A549 (cell line): ENCODE measurements at regions not wholly inside any gene's neighbourhood (a gene's known extent, or its start where the extent isn't known, plus 50 kb on each side); places are given as distances from the start of the nearest gene placed in this dataset.

ENCODE experiments used
- ATAC-seq, 2 experiments: fragments of 200-7000 bp in 1 of 2; fragments of >200 bp in 1 of 2; cut with Nextera tagmentation in 1 of 2; cut with Tn5 transposase in 1 of 2; 3 replicates each; pipeline versions ENCODE4 v1.8.0 to v1.9.1; 2018 to 2020; ENCODE audit warnings: mild to moderate bottlenecking in 1 of 2, moderate library complexity in 1 of 2
- CTCF ChIA-PET: fragments of 300-600 bp; sonication (Branson Sonifier 250); formaldehyde crosslinking; extraction: SDS; loops from one replicate; lab custom pipeline; 2021; ENCODE audit warnings: antibody characterized with exemption, inconsistent platforms; lab: Yijun Ruan, JAX
- POLR2A ChIA-PET: fragments of 350-600 bp; formaldehyde crosslinking; extraction: SDS; loops from one replicate; lab custom pipeline; 2021; ENCODE audit warnings: antibody characterized with exemption, inconsistent platforms; lab: Yijun Ruan, JAX
- DNase-seq, 2 experiments: peaks; one replicate each; pipeline versions ENCODE4 v3.0.0 to v3.0.0-alpha.2; 2011 to 2016; ENCODE audit warnings: low read depth in 1 of 2, low spot score in 1 of 2
- FAIRE-seq: peaks from 2 replicates; lab custom pipeline; 2011; peaks lifted over from hg19 to GRCh38; lab: Jason Lieb, UNC
- H3K27ac ChIP-seq, 2 experiments: fragments of >200 bp; sonication (Bioruptor Twin); formaldehyde crosslinking; 3 replicates each; pipeline ENCODE4 v1.5.1; 2016 to 2017
- H3K4me1 ChIP-seq: fragments of >200 bp; sonication (Bioruptor Twin); formaldehyde crosslinking; 3 replicates; pipeline ENCODE4 v1.6.1; 2016
- H3K4me2 ChIP-seq: fragments of >200 bp; sonication (Bioruptor Twin); formaldehyde crosslinking; 3 replicates; pipeline ENCODE4 v1.6.1; 2016
- H3K4me3 ChIP-seq: fragments of >200 bp; sonication (Bioruptor Twin); formaldehyde crosslinking; 3 replicates; pipeline ENCODE4 v1.5.1; 2016
- H3K9me3 ChIP-seq: fragments of >200 bp; sonication (Bioruptor Twin); formaldehyde crosslinking; 3 replicates; pipeline ENCODE4 v1.6.1; 2016
- CBX8 ChIP-seq: fragments of 200-600 bp; sonication (generic); IDR thresholded peaks from 2 replicates; pipeline ENCODE4 v1.6.1; 2016
- CEBPB ChIP-seq, 2 experiments: fragments of >200 bp in 1 of 2; sonication (Bioruptor Twin) in 1 of 2; formaldehyde crosslinking in 1 of 2; IDR thresholded peaks; 2 replicates each; pipeline ENCODE4 v1.6.1; 2012 to 2016
- CHD2 ChIP-seq: fragments of 150-350 bp; IDR thresholded peaks from 2 replicates; pipeline ENCODE4 v1.6.1; 2014; ENCODE audit warnings: low read length; ENCODE audit not compliant: partially characterized antibody
- GATA3 ChIP-seq: IDR thresholded peaks from 2 replicates; pipeline ENCODE4 v1.6.1; 2012; ENCODE audit warnings: borderline replicate concordance
- HDAC2 ChIP-seq: fragments of 200-600 bp; sonication (generic); IDR thresholded peaks from 2 replicates; pipeline ENCODE4 v1.6.1; 2016
- HEYL ChIP-seq: fragments of 250-450 bp; sonication (Bioruptor Pico); IDR thresholded peaks from 2 replicates; pipeline ENCODE4 v1.8.0; 2021; ENCODE audit warnings: mild to moderate bottlenecking, moderate library complexity
- JUN ChIP-seq, 2 experiments: fragments of >200 bp; sonication (Bioruptor Twin); formaldehyde crosslinking; IDR thresholded peaks; 2 replicates in 1 of 2; 3 replicates in 1 of 2; pipeline ENCODE4 v1.6.1; 2016 to 2017
- KDM1A ChIP-seq: fragments of 200-600 bp; sonication (generic); IDR thresholded peaks from 2 replicates; pipeline ENCODE4 v1.6.1; 2016; ENCODE audit warnings: low read depth, mild to moderate bottlenecking
- MAFK ChIP-seq: fragments of 450-650 bp; IDR thresholded peaks from 2 replicates; pipeline ENCODE4 v1.6.1; 2014; ENCODE audit not compliant: partially characterized antibody
- MAZ ChIP-seq: fragments of 150-350 bp; IDR thresholded peaks from 2 replicates; pipeline ENCODE4 v1.6.1; 2014; ENCODE audit warnings: antibody characterized with exemption, low read depth, low read length, borderline replicate concordance
- MYC ChIP-seq: IDR thresholded peaks from 2 replicates; pipeline ENCODE4 v1.6.1; 2012; ENCODE audit warnings: mild to moderate bottlenecking, inconsistent platforms, low read length, improper control_type of control experiment, borderline replicate concordance
- NFE2L2 ChIP-seq: fragments of 150-350 bp; conservative IDR thresholded peaks from 2 replicates; pipeline ENCODE4 v1.6.1; 2014; ENCODE audit warnings: low read length
- NPAS2 ChIP-seq: fragments of 250-450 bp; sonication (Bioruptor Pico); IDR thresholded peaks from 2 replicates; pipeline ENCODE4 v1.8.0; 2022; ENCODE audit warnings: mild to moderate bottlenecking, moderate library complexity, borderline replicate concordance
- RAD21 ChIP-seq, 2 experiments: fragments of >200 bp in 1 of 2; sonication (Bioruptor Twin) in 1 of 2; formaldehyde crosslinking in 1 of 2; IDR thresholded peaks in 1 of 2; conservative IDR thresholded peaks in 1 of 2; 2 replicates in 1 of 2; 3 replicates in 1 of 2; pipeline ENCODE4 v1.6.1; 2012 to 2018; ENCODE audit warnings: inconsistent platforms in 1 of 2
- RCOR1 ChIP-seq: fragments of 150-350 bp; IDR thresholded peaks from 2 replicates; pipeline ENCODE4 v1.6.1; 2014; ENCODE audit warnings: antibody characterized with exemption, low read length, low read depth
- RFX5 ChIP-seq: fragments of 450-650 bp; IDR thresholded peaks from 2 replicates; pipeline ENCODE4 v1.7.1; 2014; ENCODE audit warnings: antibody characterized with exemption, mild to moderate bottlenecking, moderate library complexity
- RNF2 ChIP-seq: fragments of 200-600 bp; sonication (generic); IDR thresholded peaks from 2 replicates; pipeline ENCODE4 v1.6.1; 2016; ENCODE audit warnings: low read depth, mild to moderate bottlenecking, antibody characterized with exemption, moderate library complexity, borderline replicate concordance
- ZFP36 ChIP-seq: fragments of 450-650 bp; IDR thresholded peaks from 2 replicates; pipeline ENCODE4 v1.6.1; 2014; ENCODE audit warnings: borderline replicate concordance; ENCODE audit not compliant: partially characterized antibody
- ZNF302 ChIP-seq: fragments of 250-450 bp; sonication (Bioruptor Pico); IDR thresholded peaks from 2 replicates; pipeline ENCODE4 v1.9.0; 2021; ENCODE audit warnings: inconsistent platforms, mild to moderate bottlenecking, moderate library complexity
- ZSCAN20 ChIP-seq: fragments of 250-450 bp; sonication (Bioruptor Pico); IDR thresholded peaks from 2 replicates; pipeline ENCODE4 v1.8.0; 2022; ENCODE audit warnings: mild to moderate bottlenecking, moderate library complexity
- WGBS: methylation state at CpG from one replicate; pipeline ENCODE4 v1.1.6; 2017; ENCODE audit errors: missing lambda C conversion rate; 5-methylcytosine and 5-hydroxymethylcytosine counted together
- TF ChIP-seq, protein P1 (sequence below): IDR thresholded peaks from 2 replicates; pipeline ENCODE4 v1.6.1; 2012; ENCODE audit warnings: low read depth, borderline replicate concordance
- TF ChIP-seq, protein P2 (sequence below): fragments of 250-450 bp; sonication (Bioruptor Pico); IDR thresholded peaks from 2 replicates; pipeline ENCODE4 v1.5.0; 2020; ENCODE audit warnings: low read depth, mild to moderate bottlenecking, moderate library complexity
- TF ChIP-seq, protein P3 (sequence below): fragments of 150-350 bp; IDR thresholded peaks from 2 replicates; pipeline ENCODE4 v1.6.1; 2014; ENCODE audit warnings: low read depth, mild to moderate bottlenecking, low read length
- TF ChIP-seq, protein P4 (sequence below): fragments of >200 bp; sonication (Bioruptor Twin); formaldehyde crosslinking; IDR thresholded peaks from 2 replicates; pipeline ENCODE4 v1.6.1; 2016

DNA sequence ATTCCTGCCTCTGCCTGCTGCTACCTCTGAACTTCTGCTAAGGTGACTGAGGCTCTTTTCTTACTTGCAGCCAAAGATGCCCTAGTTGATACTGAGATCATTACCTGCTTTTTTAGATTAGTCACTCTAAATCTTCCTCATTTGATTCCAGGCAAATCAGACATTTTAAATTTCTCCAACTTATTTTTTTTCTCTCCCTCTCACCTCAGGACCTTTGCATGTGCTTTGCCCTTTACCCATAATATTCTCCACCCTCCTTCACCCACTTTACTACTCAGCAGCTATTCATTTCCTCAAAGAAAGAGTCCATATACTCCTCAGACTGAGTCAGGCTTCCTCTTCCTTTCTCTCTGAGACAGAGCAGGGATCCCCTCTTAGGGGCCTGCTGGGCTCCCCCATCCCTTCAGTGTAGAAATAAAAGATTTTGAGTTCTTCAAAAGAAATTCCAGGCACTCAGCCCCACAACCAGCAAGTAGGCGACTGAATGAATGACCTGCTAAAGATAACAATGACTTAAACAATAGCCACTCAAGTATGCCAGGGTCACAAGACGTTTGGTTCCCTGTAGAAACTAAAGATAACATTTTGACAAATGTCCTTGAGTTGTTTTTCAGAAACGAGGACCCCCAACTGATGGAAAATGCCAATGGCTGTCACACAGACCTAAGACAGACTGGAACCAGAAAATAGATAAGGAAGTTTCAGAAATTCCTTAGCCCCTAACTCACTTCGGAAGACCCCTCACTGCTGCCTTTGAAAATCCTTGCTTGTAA lies 104.2 kb downstream of the MTNR1B start:
- WGBS: 56% methylated on average over 4 of the region's 4 CpGs
- no peaks in the 10 kb centered on the region for H3K4me1 ChIP-seq
- TF ChIP-seq CHD2: no peak
- no peak for TF ChIP-seq HDAC2
- TF ChIP-seq MAZ: no peak
- no peak for TF ChIP-seq HEYL
- TF ChIP-seq, protein P1, sequence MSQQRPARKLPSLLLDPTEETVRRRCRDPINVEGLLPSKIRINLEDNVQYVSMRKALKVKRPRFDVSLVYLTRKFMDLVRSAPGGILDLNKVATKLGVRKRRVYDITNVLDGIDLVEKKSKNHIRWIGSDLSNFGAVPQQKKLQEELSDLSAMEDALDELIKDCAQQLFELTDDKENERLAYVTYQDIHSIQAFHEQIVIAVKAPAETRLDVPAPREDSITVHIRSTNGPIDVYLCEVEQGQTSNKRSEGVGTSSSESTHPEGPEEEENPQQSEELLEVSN: no peak
- TF ChIP-seq, protein P2, sequence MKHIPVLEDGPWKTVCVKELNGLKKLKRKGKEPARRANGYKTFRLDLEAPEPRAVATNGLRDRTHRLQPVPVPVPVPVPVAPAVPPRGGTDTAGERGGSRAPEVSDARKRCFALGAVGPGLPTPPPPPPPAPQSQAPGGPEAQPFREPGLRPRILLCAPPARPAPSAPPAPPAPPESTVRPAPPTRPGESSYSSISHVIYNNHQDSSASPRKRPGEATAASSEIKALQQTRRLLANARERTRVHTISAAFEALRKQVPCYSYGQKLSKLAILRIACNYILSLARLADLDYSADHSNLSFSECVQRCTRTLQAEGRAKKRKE (CRISPR knock-in tag): no peak
- TF ChIP-seq RAD21 (conservative IDR thresholded peaks at IDR 0.05 in 1 of 2, IDR thresholded peaks at IDR 0.05 in 1 of 2): no peak
- no peak for TF ChIP-seq ZSCAN20 (CRISPR knock-in tag)
- TF ChIP-seq JUN (IDR thresholded peaks at IDR 0.05): no peak
- ChIA-PET CTCF (no interaction called here), POLR2A (no interaction called here)
- ATAC-seq (no peak), DNase-seq (no peak), FAIRE-seq (no peak)
- no peak overlapping the region for H3K4me3 ChIP-seq
- no peaks in the 10 kb centered on the region for H3K9me3 ChIP-seq
- no peak overlapping the region for H3K27ac ChIP-seq
- no peak overlapping the region for H3K4me2 ChIP-seq

DNA sequence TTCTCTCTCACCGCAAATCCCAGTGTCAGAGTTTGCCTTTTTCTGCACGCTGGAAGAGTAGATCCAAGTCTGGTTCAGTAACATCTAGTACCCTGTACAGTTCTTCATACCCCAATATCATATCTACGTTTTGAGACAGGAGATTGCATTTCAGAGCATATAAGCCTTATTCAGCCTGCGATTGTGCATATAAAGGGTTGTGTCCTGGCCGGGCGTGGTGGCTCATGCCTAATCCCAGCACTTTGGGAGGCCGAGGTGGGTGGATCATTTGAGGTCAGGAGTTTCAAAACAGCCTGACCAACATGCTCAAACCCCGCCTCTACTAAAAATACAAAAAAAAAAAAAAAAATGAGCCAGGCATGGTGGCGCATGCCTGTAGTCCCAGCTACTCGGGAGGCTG lies 104.9 kb downstream of the MTNR1B start:
- no peak overlapping the region for H3K4me2 ChIP-seq
- CTCF ChIA-PET: no interaction called here
- TF ChIP-seq, protein P3, sequence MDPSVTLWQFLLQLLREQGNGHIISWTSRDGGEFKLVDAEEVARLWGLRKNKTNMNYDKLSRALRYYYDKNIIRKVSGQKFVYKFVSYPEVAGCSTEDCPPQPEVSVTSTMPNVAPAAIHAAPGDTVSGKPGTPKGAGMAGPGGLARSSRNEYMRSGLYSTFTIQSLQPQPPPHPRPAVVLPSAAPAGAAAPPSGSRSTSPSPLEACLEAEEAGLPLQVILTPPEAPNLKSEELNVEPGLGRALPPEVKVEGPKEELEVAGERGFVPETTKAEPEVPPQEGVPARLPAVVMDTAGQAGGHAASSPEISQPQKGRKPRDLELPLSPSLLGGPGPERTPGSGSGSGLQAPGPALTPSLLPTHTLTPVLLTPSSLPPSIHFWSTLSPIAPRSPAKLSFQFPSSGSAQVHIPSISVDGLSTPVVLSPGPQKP: no peak
- TF ChIP-seq CEBPB (IDR thresholded peaks at IDR 0.05) (no peak), MYC (no peak), NFE2L2 (no peak), ZNF302 (CRISPR knock-in tag) (no peak), CHD2 (no peak), ZFP36 (no peak), RFX5 (no peak), RCOR1 (no peak), MAFK (no peak), NPAS2 (CRISPR knock-in tag) (no peak), KDM1A (no peak), CBX8 (no peak), RNF2 (no peak), GATA3 (no peak)
- TF ChIP-seq, protein P4, sequence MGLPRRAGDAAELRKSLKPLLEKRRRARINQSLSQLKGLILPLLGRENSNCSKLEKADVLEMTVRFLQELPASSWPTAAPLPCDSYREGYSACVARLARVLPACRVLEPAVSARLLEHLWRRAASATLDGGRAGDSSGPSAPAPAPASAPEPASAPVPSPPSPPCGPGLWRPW: no peak
- TF ChIP-seq, all 56 proteins: peak for 0
- no peak overlapping the region for H3K27ac ChIP-seq
- DNase-seq: no peak
- H3K9me3 ChIP-seq: no peaks in the 10 kb centered on the region
- FAIRE-seq: no peak
- 75% methylated on average over 7 of the region's 10 CpGs for WGBS
- H3K4me3 ChIP-seq: no peak overlapping the region
- no peaks in the 10 kb centered on the region for H3K4me1 ChIP-seq
- ATAC-seq: no peak
- POLR2A ChIA-PET: no interaction called here
